ENCODE measurements at regions not wholly inside any gene's neighbourhood (a gene's known extent, or its start where the extent isn't known, plus 50 kb on each side); places are given as distances from the start of the nearest gene placed in this dataset.
"Not testable (repeated sequence)": the region's sequence is repeated elsewhere in the genome, so short reads cannot be mapped to it uniquely, and the experiment has no call there.

- H3K79me2 ChIP-seq (ENCODE audit: insufficient read depth, low read depth, low read length), result no peaks in the 10 kb centered on the region
- no peaks in the 10 kb centered on the region for H3K9me3 ChIP-seq (ENCODE audit: low read length)
- ChIA-PET POLR2A (no interaction called here), CTCF (ENCODE audit: unreplicated experiment) (no interaction called here)
- intact Hi-C loops (cut with micrococcal nuclease; ENCODE audit: unreplicated experiment), result no loop called here
- H2AFZ ChIP-seq (ENCODE audit: low read length), result no peak overlapping the region
- H3K9me2 ChIP-seq (ENCODE audit: insufficient read depth, low read length), result no peaks in the 10 kb centered on the region
- H3K4me2 ChIP-seq (ENCODE audit: low read length), result no peak overlapping the region
- no peaks in the 10 kb centered on the region for H4K20me1 ChIP-seq (ENCODE audit: insufficient read depth, low read length)
- DNase-seq (ENCODE audit: low spot score), result no peak
- no TSS peak for BruUV-seq (replicated peaks)
- no peak overlapping the region for H3K27ac ChIP-seq (ENCODE audit: low read depth, low read length, poor library complexity, severe bottlenecking)
- no peak overlapping the region for H3K4me3 ChIP-seq (ENCODE audit: low read depth, low read length, poor library complexity, severe bottlenecking)
- H3K36me3 ChIP-seq (ENCODE audit: insufficient read depth, low read length), result no peaks in the 10 kb centered on the region
- TF ChIP-seq EZH2phosphoT487 (IDR thresholded peaks at IDR 0.05; ENCODE audit: borderline replicate concordance, low read depth, low read length) (no peak), CTCF (conservative IDR thresholded peaks at IDR 0.05; ENCODE audit: low read length) (no peak)
- H3K4me1 ChIP-seq (ENCODE audit: insufficient read depth, low read length, poor library complexity, severe bottlenecking), result no peaks in the 10 kb centered on the region
Observed at GRCh38 chr9:74100042-74100441, 397.1 kb upstream of the RORB start.

GRCh38 chr9:74102148-74102547 is 395.0 kb upstream of the RORB start:
- H3K79me2 ChIP-seq (ENCODE audit: insufficient read depth, low read depth, low read length); H3K4me1 ChIP-seq (ENCODE audit: insufficient read depth, low read length, poor library complexity, severe bottlenecking); DNase-seq (ENCODE audit: low spot score); BruUV-seq (replicated peaks); H4K20me1 ChIP-seq (ENCODE audit: insufficient read depth, low read length); H2AFZ ChIP-seq (ENCODE audit: low read length); H3K4me3 ChIP-seq (ENCODE audit: low read depth, low read length, poor library complexity, severe bottlenecking); H3K27ac ChIP-seq (ENCODE audit: low read depth, low read length, poor library complexity, severe bottlenecking); H3K4me2 ChIP-seq (ENCODE audit: low read length); H3K9me3 ChIP-seq (ENCODE audit: low read length); intact Hi-C loops (cut with micrococcal nuclease; ENCODE audit: unreplicated experiment); H3K9me2 ChIP-seq (ENCODE audit: insufficient read depth, low read length); H3K36me3 ChIP-seq (ENCODE audit: insufficient read depth, low read length); POLR2A ChIA-PET: not testable (repeated sequence)
- CTCF ChIA-PET (ENCODE audit: unreplicated experiment), result interaction anchor here (0.5 kb wide), 1 partner anchor 1002 kb away, joined by 5 read pairs; no protein-coding TSS in a partner anchor

- Histone ChIP-seq H3K4me1 (ENCODE audit: insufficient read depth, low read length, poor library complexity, severe bottlenecking) (no peaks in the 10 kb centered on the region), H3K9me3 (ENCODE audit: low read length) (no peaks in the 10 kb centered on the region), H3K79me2 (ENCODE audit: insufficient read depth, low read depth, low read length) (no peaks in the 10 kb centered on the region), H3K4me3 (ENCODE audit: low read depth, low read length, poor library complexity, severe bottlenecking) (no peak overlapping the region), H3K36me3 (ENCODE audit: insufficient read depth, low read length) (no peaks in the 10 kb centered on the region), H2AFZ (ENCODE audit: low read length) (no peak overlapping the region), H3K27ac (ENCODE audit: low read depth, low read length, poor library complexity, severe bottlenecking) (no peak overlapping the region), H3K9me2 (ENCODE audit: insufficient read depth, low read length) (no peaks in the 10 kb centered on the region), H4K20me1 (ENCODE audit: insufficient read depth, low read length) (no peaks in the 10 kb centered on the region), H3K4me2 (ENCODE audit: low read length) (no peak overlapping the region)
- intact Hi-C loops (cut with micrococcal nuclease; ENCODE audit: unreplicated experiment), result no loop called here
- DNase-seq (ENCODE audit: low spot score), result no peak
- TF ChIP-seq EZH2phosphoT487 (IDR thresholded peaks at IDR 0.05; ENCODE audit: borderline replicate concordance, low read depth, low read length) (no peak), CTCF (conservative IDR thresholded peaks at IDR 0.05; ENCODE audit: low read length) (no peak)
- ChIA-PET POLR2A (no interaction called here), CTCF (ENCODE audit: unreplicated experiment) (no interaction called here)
- no TSS peak for BruUV-seq (replicated peaks)
Observed at GRCh38 chr9:74102702-74103101, 394.4 kb upstream of the RORB start.

Data from OCI-LY7 (cell line).